K562 (cell line): ENCODE measurements at regions not wholly inside any gene's neighbourhood (a gene's known extent, or its start where the extent isn't known, plus 50 kb on each side); places are given as distances from the start of the nearest gene placed in this dataset.

Experiments
- ATAC-seq: fragments of 200-7000 bp; cut with Tn5 transposase; 3 replicates; pipeline ENCODE4 v1.9.1; 2020; ENCODE audit warnings: moderate library complexity
- BruUV-seq: library from RNA; stranded (reverse); fragments of 400-500 nt; replicated peaks from 2 replicates; lab custom pipeline; 2021; lab: Mats Ljungman, UMichigan
- CTCF ChIA-PET: fragments of 300-600 bp; formaldehyde crosslinking; extraction: SDS; loops from one replicate; lab custom pipeline; 2021; ENCODE audit warnings: low intra/inter-chr PET ratio; lab: Yijun Ruan, JAX
- POLR2A ChIA-PET: fragments of 300-600, 350-650 bp; sonication (Branson Sonifier 250); formaldehyde crosslinking; extraction: SDS; loops from one replicate; lab custom pipeline; 2021; ENCODE audit warnings: antibody characterized with exemption, inconsistent platforms; lab: Yijun Ruan, JAX
- DNase-seq, 4 experiments: peaks; one replicate each; pipeline versions ENCODE4 v3.0.0 to v3.0.0-alpha.2; 2011 to 2018; ENCODE audit warnings: low spot score in 3 of 4, mixed read lengths in 3 of 4; ENCODE audit errors: extremely low read depth in 1 of 4
- FAIRE-seq: peaks from 2 replicates; lab custom pipeline; 2011; peaks lifted over from hg19 to GRCh38; lab: Jason Lieb, UNC
- H2AFZ ChIP-seq: 2 replicates; pipeline ENCODE4 v1.6.0; 2011; ENCODE audit warnings: low read depth, low read length, control low read depth, inconsistent platforms
- H3K27ac ChIP-seq: fragments of 200-600 bp; 3 replicates; pipeline ENCODE4 v1.8.0; 2011; ENCODE audit warnings: low read depth, mild to moderate bottlenecking, control low read depth, inconsistent platforms, low read length, moderate library complexity, mixed read lengths; ENCODE audit errors: extremely low read depth
- H3K27me3 ChIP-seq, 2 experiments: fragments of 300-600 bp in 1 of 2; 2 replicates in 1 of 2; 3 replicates in 1 of 2; pipeline versions ENCODE4 v1.6.0 to v1.8.0; 2011; ENCODE audit warnings: inconsistent platforms in 2 of 2, low read length in 2 of 2, mild to moderate bottlenecking in 1 of 2, mixed read lengths in 1 of 2, moderate library complexity in 1 of 2; ENCODE audit not compliant: control insufficient read depth in 2 of 2, insufficient read depth in 2 of 2
- H3K36me3 ChIP-seq: fragments of 300-600 bp; 3 replicates; pipeline ENCODE4 v1.8.0; 2011; ENCODE audit warnings: mild to moderate bottlenecking, low read length, inconsistent platforms; ENCODE audit not compliant: control insufficient read depth, insufficient read depth
- H3K4me1 ChIP-seq, 2 experiments: fragments of 200-600 bp in 1 of 2; replicated peaks in 1 of 2; 2 replicates in 1 of 2; 3 replicates in 1 of 2; pipeline versions ENCODE4 v1.5.1 to v1.8.0; 2011; ENCODE audit warnings: inconsistent platforms in 2 of 2, low read length in 2 of 2, mild to moderate bottlenecking in 1 of 2, mixed read lengths in 1 of 2, moderate library complexity in 1 of 2; ENCODE audit not compliant: control insufficient read depth in 2 of 2, insufficient read depth in 2 of 2
- H3K4me2 ChIP-seq: 2 replicates; pipeline ENCODE4 v1.6.1; 2011; ENCODE audit warnings: low read length, control low read depth, inconsistent platforms, mixed read lengths; ENCODE audit not compliant: insufficient read depth
- H3K4me3 ChIP-seq: fragments of 200-600 bp; sonication (generic), shearing (Covaris generic); 2 replicates; pipeline ENCODE4 v1.5.1; 2016; ENCODE audit warnings: control low read depth, inconsistent platforms
- H3K79me2 ChIP-seq: fragments of 200-600 bp; 3 replicates; pipeline ENCODE4 v1.8.0; 2011; ENCODE audit warnings: low read length, inconsistent platforms; ENCODE audit not compliant: control insufficient read depth, insufficient read depth
- H3K9ac ChIP-seq, 2 experiments: 2 replicates each; pipeline versions ENCODE4 v1.6.0 to v1.6.1; 2011; ENCODE audit warnings: low read depth in 2 of 2, low read length in 2 of 2, control low read depth in 1 of 2, inconsistent platforms in 1 of 2, mild to moderate bottlenecking in 1 of 2, mixed read lengths in 1 of 2; ENCODE audit not compliant: insufficient read depth in 1 of 2
- H3K9me1 ChIP-seq: one replicate; pipeline ENCODE4 v1.6.0; 2011; ENCODE audit warnings: inconsistent platforms, mild to moderate bottlenecking, low read length, moderate library complexity; ENCODE audit not compliant: control insufficient read depth, insufficient read depth
- H3K9me3 ChIP-seq: replicated peaks from 2 replicates; pipeline ENCODE4 v1.5.1; 2011; ENCODE audit warnings: low read depth, low read length, inconsistent platforms; ENCODE audit not compliant: control insufficient read depth, insufficient read depth
- H4K20me1 ChIP-seq: replicated peaks from 2 replicates; pipeline ENCODE4 v1.6.1; 2011; ENCODE audit warnings: low read length, inconsistent platforms, mixed read lengths; ENCODE audit not compliant: control insufficient read depth, insufficient read depth
- ATF2 ChIP-seq: sonication (generic); formaldehyde crosslinking; IDR thresholded peaks from 2 replicates; pipeline ENCODE4 v1.8.1; 2022; ENCODE audit warnings: missing genetic modification reagents
- CBX3 ChIP-seq, 2 experiments: IDR thresholded peaks; 1 replicate in 1 of 2; 2 replicates in 1 of 2; pipeline ENCODE4 v1.6.1; 2012; ENCODE audit warnings: inconsistent platforms in 2 of 2, low read length in 2 of 2, borderline replicate concordance in 1 of 2, control low read depth in 1 of 2
- DMBX1 ChIP-seq: fragments of 250-450 bp; sonication (Bioruptor Pico); IDR thresholded peaks from 2 replicates; pipeline ENCODE4 v1.8.0; 2022; ENCODE audit warnings: inconsistent platforms, mild to moderate bottlenecking, moderate library complexity, borderline replicate concordance
- FOXP4 ChIP-seq: sonication (generic); formaldehyde crosslinking; IDR thresholded peaks from 2 replicates; pipeline ENCODE4 v1.8.0; 2022; ENCODE audit warnings: mild to moderate bottlenecking, missing genetic modification reagents, borderline replicate concordance
- GTF2E2 ChIP-seq: fragments of 200-800 bp; sonication (Bioruptor generic); IDR thresholded peaks from 2 replicates; pipeline ENCODE4 v1.6.1; 2016; ENCODE audit warnings: missing genetic modification characterization, missing compliant biosample characterization
- HDGF ChIP-seq: fragments of 450-650 bp; IDR thresholded peaks from 2 replicates; pipeline ENCODE4 v1.6.1; 2016
- KAT7 ChIP-seq: sonication (generic); formaldehyde crosslinking; IDR thresholded peaks from 2 replicates; pipeline ENCODE4 v1.8.0; 2022; ENCODE audit warnings: missing genetic modification reagents, mild to moderate bottlenecking, borderline replicate concordance
- MNT ChIP-seq, 2 experiments: fragments of 450-650 bp; conservative IDR thresholded peaks; 2 replicates each; pipeline ENCODE4 v1.6.1; 2017; ENCODE audit warnings: mild to moderate bottlenecking in 2 of 2, moderate library complexity in 2 of 2
- RBM22 ChIP-seq: fragments of 200-400 bp; formaldehyde crosslinking; IDR thresholded peaks from 2 replicates; pipeline ENCODE4 v1.6.1; 2018; ENCODE audit warnings: low read length, low read depth; ENCODE audit not compliant: poor library complexity, severe bottlenecking
- SETDB1 ChIP-seq: IDR thresholded peaks from one replicate; pipeline ENCODE4 v1.6.1; 2012; ENCODE audit warnings: low read length, control low read depth, inconsistent platforms
- ZNF143 ChIP-seq: sonication (generic); formaldehyde crosslinking; IDR thresholded peaks from 2 replicates; pipeline ENCODE4 v1.9.0; 2022; ENCODE audit warnings: mild to moderate bottlenecking, missing genetic modification reagents
- ZNF274 ChIP-seq: IDR thresholded peaks from 2 replicates; pipeline ENCODE4 v1.6.1; 2011; ENCODE audit warnings: low read depth, mild to moderate bottlenecking, low read length, moderate library complexity, borderline replicate concordance
- WGBS: fragments of 100-300 bp; shearing (Covaris generic); methylation state at CpG from one replicate; pipeline ENCODE4 v1.1.6; 2016; ENCODE audit warnings: low coverage, mixed read lengths; ENCODE audit not compliant: insufficient coverage; ENCODE audit errors: missing lambda C conversion rate; 5-methylcytosine and 5-hydroxymethylcytosine counted together
- in situ Hi-C: fragments of 300-500 bp; cut with MboI; formaldehyde crosslinking; loops from 4 replicates; pipeline ENCODE4 v1.15.0; 2018; ENCODE audit warnings: inconsistent platforms, mixed read lengths
- intact Hi-C: fragments of 100-400 bp; cut with micrococcal nuclease; formaldehyde crosslinking; loops from 2 replicates; pipeline ENCODE4 v1.14.2; 2022

GRCh38 chr3:147034359-147034758 lies 372.0 kb downstream of the ZIC4 start:
- DNase-seq, result no peak
- CTCF ChIA-PET, result no interaction called here
- Histone ChIP-seq H3K27ac (no peak overlapping the region), H3K9ac (no peak overlapping the region), H3K36me3 (no peaks in the 10 kb centered on the region), H3K4me2 (no peak overlapping the region), H3K79me2 (no peaks in the 10 kb centered on the region)
- no peak for FAIRE-seq
- 0% methylated on average over 3 of the region's 3 CpGs for WGBS
- 0 out of 3 replicates have a peak, but pooled peaks of 1 of the 2 experiments have one; percentile 29 for TF ChIP-seq CBX3 (IDR thresholded peaks at IDR 0.05; ENCODE audit: borderline replicate concordance in 1 of 2, low read length in 2 of 2)
- TF ChIP-seq RBM22, result no peak
- TF ChIP-seq SETDB1, result no peak
- TF ChIP-seq, all 486 proteins: peak for 1
- no peak for ATAC-seq
- Histone ChIP-seq H3K4me1 (no peaks in the 10 kb centered on the region), H2AFZ (no peak overlapping the region), H3K9me3 (no peaks in the 10 kb centered on the region), H3K27me3 (no peaks in the 10 kb centered on the region), H3K9me1 (no peaks in the 10 kb centered on the region), H4K20me1 (no peaks in the 10 kb centered on the region), H3K4me3 (no peak overlapping the region)
- in situ Hi-C loops (no loop called here), intact Hi-C loops (no loop called here)
- BruUV-seq, result no TSS peak
- POLR2A ChIA-PET, result no interaction called here

GRCh38 chr3:147030274-147030673 lies 376.1 kb downstream of the ZIC4 start:
- H3K9ac ChIP-seq, result no peak overlapping the region
- ATAC-seq (no peak), DNase-seq (no peak), FAIRE-seq (no peak)
- no peak overlapping the region for H3K27ac ChIP-seq
- H4K20me1 ChIP-seq, result no peaks in the 10 kb centered on the region
- no peaks in the 10 kb centered on the region for H3K36me3 ChIP-seq
- no peak overlapping the region for H2AFZ ChIP-seq
- ChIA-PET CTCF (no interaction called here), POLR2A (no interaction called here)
- no peaks in the 10 kb centered on the region for H3K9me3 ChIP-seq
- intact Hi-C loops (no loop called here), in situ Hi-C loops (no loop called here)
- no peaks in the 10 kb centered on the region for H3K4me1 ChIP-seq
- 3% methylated on average over 2 of the region's 2 CpGs for WGBS
- H3K79me2 ChIP-seq, result no peaks in the 10 kb centered on the region
- H3K27me3 ChIP-seq, result no peaks in the 10 kb centered on the region
- no TSS peak for BruUV-seq
- no peaks in the 10 kb centered on the region for H3K9me1 ChIP-seq
- no peak overlapping the region for H3K4me3 ChIP-seq
- no peak overlapping the region for H3K4me2 ChIP-seq
- TF ChIP-seq GTF2E2, result no peak
- no peak for TF ChIP-seq DMBX1 (CRISPR knock-in tag)
- no peak for TF ChIP-seq MNT (conservative IDR thresholded peaks at IDR 0.05)
- TF ChIP-seq ATF2 (CRISPR knock-in tag), result no peak
- no peak for TF ChIP-seq FOXP4 (CRISPR knock-in tag)
- no peak for TF ChIP-seq ZNF143 (CRISPR knock-in tag)
- no peak for TF ChIP-seq ZNF274
- TF ChIP-seq HDGF, result no peak
- no peak for TF ChIP-seq KAT7 (CRISPR knock-in tag)
